GM19397 (cell line): ENCODE measurements at regions not wholly inside any gene's neighbourhood (a gene's known extent, or its start where the extent isn't known, plus 50 kb on each side); places are given as distances from the start of the nearest gene placed in this dataset.
"Not testable (repeated sequence)": the region's sequence is repeated elsewhere in the genome, so short reads cannot be mapped to it uniquely, and the experiment has no call there.

ENCODE experiments used
- ATAC-seq: cut with Tn5 transposase; IDR thresholded peaks from one replicate; pipeline ENCODE4 v1.9.1; 2021; ENCODE audit warnings: mild to moderate bottlenecking, moderate library complexity; ENCODE audit not compliant: unreplicated experiment

DNA sequence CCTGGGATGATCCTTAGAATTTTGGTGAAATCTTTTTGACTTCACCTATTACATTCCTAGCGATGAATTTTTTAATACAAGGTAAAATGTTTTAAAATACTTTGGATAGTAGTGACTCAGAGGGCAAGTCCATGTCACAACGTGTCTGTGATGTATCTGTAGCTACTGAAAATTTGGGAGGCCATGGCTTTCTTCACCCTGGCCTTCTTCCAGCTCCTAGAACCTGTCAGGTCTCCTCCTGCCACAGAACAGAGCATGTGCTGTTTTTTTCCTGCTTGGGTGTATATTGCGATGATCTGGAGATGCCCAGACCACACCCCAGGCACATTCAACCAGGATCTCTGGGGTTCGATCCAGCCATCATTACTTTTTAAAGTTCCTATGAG is 194.4 kb downstream of the BTBD3 start:
- ATAC-seq = no peak

DNA sequence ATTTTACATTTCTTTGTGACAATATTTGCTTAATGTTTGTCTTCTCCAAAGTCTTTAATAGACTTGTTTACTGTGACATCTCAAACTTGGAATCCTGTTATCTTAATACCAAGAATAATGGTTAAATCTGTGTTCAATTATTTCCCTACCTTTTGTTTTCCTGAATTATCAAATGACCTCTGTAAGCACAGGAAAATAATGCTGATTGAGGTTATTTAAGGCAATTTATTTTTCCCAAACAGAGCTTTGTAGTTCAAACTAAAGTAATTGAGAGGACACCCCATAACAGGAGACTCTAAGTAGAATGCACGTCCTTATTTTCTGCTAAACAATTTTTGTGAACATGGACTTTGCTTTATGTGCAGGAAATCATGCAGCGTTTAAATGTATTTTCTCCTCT is 195.0 kb downstream of the BTBD3 start:
- no peak for ATAC-seq

DNA sequence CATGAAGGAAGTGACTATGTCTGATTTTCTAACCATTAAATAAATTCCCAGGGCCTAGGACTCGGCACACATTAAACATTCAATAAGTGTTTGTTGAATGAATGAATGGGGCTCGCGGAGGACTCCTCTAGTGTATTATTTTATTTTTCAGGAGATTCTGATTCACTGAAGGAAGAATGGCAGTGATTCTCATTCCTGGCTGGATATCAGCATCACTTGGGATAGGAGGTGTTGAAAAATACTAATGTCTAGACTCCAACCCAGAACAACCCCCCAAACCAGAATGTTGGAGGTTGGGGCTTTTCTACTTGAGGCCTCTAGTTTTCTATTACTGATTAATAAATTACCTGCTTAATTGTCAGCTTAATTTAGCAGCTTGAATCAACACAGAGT is 195.4 kb downstream of the BTBD3 start:
- no peak for ATAC-seq

DNA sequence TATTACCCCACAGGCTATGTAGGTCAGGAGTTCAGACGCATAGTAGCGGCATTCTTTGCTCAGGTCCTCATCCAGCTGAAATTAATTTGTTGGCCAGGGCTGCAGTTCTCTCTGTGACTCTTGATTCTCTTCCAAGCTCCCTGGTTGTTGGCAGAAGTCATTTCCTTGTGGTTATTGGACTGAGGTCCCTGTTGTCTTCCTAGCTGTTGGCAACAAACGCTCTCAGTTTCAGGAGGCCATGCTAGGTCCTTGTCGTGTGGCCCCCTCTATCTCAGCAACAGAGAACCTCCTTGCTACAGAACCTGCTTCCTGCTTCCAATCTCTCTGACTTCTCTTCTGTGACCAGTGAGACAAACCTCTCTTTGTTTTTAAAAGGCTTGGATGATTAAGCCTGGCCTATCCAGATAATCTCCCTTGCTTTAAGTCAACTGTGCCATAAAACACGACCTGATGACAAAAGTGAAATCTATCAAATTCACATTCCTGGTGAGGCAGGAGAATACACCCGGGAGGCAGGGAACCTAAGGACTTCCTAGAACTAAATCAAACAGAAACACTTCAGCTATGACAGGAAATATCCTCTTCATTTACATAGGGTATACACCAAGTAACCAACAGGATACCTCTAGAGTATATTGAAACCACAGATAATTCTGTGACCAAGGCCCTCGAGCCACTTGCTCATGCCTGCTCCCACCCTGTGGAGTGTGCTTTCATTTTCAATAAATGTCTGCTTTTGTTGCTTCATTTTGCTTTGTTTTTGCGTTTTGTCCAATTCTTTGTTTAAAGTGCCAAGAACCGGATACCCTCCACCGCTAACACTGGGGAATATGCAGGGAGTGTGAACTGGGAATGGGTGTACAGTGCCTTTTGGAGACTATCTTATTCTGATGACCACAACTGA is 196.0 kb downstream of the BTBD3 start:
- ATAC-seq = no peak

DNA sequence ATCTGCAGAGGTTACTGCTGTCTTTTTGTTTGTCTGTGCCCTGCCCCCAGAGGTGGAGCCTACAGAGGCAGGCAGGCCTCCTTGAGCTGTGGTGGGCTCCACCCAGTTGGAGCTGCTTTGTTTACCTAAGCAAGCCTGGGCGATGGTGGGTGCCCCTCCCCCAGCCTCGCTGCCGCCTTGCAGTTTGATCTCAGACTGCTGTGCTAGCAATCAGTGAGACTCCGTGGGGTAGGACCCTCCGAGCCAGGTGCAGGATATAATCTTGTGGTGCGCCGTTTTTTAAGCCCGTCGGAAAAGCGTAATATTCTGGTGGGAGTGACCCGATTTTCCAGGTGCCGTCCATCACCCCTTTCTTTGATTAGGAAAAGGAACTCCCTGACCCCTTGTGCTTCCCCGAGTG is 211.4 kb downstream of the BTBD3 start:
- ATAC-seq = not testable (repeated sequence)

DNA sequence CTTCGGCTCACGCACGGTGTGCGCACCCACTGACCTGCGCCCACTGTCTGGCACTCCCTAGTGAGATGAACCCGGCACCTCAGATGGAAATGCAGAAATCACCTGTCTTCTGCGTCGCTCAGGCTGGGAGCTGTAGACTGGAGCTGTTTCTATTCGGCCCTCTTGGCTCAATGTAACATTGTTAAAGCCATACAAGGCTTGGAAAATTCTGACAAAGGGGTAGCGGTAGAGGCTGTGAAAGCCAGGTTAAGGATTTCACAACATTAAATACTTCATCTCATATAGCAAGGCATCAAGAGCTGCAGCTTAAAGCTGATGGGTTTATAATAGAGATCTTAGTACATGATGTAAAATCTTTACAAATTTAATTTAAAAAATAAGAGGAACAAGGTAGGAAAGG is 211.8 kb downstream of the BTBD3 start:
- not testable (repeated sequence) for ATAC-seq

DNA sequence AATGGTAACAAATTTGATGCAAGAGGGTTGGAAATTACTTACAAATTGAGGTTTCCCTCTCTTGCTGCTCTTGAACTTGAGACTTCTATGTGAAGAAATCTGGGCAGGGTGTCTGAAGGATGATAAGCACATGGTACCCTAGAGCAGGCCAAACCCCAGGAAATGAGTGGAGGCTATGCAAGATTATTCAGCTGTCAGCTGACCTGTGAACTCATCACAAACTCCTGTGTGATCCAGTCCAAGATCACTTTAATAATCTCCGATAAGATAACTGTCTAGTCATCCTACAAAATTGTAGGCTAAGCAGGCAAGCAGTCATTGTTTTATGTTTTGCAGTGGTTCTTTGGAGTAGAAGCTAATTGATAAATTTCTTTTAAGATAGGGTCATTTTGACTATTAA is 213.1 kb downstream of the BTBD3 start:
- ATAC-seq = no peak

DNA sequence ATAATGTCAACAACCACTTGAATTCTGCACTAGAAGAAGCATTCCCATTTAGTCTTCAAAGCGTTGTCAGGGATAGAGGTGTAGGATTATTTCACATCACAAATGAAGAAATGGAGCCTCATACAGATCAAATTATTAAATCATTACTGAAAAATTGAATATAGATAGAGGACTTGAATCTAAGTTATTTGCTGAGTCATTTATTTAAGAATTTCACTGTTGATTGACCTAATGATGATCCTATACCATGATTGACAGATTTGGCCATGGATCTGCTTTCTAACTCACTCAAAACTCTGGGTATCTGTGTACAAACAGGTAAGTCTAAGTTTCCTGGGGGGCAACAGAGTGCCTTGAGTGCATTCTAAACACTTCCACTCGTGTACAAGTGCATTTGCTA is 215.9 kb downstream of the BTBD3 start:
- no peak for ATAC-seq

DNA sequence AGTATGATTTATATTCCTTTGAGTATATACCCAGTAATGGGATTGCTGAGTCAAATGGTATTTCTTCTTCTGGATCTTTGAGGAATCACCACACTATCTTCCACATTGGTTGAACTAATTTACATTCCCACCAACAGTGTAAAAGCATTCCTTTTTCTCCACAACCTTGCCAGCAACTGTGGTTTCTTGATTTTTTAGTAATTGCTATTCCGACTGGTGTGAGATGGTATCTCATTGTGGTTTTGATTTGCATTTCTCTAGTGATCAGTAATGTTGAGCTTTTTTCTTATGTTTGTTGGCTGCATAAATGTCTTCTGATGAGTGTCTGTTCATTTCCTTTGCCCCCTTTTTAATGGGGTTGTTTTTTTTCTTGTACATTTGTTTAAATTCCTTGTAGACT is 228.3 kb downstream of the BTBD3 start:
- not testable (repeated sequence) for ATAC-seq

DNA sequence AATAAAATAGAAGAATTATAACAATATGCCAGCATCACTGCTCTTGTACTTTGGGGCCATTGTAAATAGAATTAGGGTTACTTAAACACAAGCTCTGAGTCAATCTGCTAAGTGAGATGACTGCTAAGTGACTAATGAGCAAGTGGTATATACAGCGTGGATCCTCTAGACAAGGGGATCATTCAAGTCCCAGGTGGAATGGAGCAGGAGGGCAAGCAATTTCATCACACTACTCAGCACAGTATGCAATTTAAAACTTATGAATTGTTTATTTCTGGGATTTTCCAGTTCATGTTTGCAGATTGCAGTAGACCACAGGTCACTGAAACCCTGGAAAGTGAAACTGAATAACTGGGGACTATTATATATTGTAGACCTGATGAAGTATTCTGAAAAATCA is 235.3 kb downstream of the BTBD3 start:
- no peak for ATAC-seq

DNA sequence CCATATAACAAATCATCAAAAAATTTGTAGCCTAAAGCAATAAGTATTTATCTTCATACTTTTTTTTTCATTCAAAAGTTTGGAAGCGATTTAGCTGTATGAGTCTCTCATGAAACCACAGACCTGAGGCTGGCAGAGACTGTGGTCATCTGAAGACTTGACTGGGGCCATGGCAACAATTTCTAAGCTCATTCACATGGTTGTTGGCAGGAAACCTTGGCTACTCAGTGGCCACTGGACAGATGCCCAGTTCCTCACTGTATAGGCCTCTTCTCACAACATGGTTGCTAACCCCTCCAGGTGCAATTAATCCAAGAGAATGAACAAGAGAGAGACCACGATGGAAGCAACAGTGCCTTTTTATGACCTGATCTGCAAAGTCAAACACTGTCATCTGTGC is 235.9 kb downstream of the BTBD3 start:
- ATAC-seq = no peak

DNA sequence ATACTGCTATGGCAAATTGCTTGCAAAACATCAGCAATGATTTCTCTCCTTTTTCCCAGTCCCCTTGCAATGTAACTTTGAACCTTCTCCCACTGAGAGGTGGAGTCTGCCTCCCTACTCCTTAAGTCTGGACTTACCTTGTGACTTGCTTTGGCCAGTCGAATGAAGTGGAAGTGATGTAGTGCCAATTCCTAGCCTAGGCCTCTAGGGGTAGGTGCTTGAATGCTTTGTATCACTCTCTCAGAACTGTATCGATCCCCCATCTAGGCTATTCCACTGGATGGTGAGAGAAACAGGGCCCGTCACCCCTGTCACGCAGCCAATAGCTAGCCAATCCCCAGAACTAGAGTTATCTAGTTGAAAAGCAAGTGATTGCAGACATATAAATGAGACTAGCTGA is 238.6 kb downstream of the BTBD3 start:
- ATAC-seq = no peak

DNA sequence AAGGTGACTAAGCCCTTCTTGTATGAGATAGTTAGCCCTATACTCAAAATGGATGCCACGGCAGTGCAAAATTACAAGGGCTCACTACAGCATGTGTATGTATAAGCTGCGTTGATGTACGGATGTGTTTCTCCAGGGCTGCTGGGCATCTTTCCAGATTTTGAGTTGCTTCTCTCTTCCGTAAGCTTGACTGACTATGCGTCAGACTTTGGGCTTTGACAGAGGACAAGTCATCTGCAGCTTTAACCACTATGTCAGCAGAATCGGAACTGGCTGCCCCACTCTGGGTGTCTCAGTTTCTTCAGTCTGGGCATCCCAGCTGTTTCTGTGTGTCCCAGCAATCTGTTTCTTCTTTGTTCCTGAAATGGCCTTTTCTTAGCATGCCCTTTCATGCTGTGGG is 241.6 kb downstream of the BTBD3 start:
- ATAC-seq = no peak

DNA sequence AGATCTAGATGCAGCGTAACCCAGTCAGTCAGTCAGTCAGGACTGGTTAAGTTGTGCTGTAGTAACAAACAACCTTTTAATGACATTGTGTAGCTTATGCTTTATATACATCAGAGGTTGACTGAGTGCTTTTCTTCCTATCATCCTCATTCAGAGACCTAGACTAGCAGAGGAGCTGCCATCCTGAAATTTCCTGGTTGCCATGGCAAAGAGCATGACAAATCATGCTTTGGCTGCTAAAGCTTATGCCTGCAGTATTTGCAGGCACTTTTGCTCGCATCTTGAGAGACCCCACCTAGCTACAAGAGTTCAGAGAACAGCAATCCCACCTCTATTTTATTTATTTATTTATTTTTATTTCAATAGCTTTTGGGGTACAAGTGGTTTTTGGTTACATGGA is 244.0 kb downstream of the BTBD3 start:
- no peak for ATAC-seq

DNA sequence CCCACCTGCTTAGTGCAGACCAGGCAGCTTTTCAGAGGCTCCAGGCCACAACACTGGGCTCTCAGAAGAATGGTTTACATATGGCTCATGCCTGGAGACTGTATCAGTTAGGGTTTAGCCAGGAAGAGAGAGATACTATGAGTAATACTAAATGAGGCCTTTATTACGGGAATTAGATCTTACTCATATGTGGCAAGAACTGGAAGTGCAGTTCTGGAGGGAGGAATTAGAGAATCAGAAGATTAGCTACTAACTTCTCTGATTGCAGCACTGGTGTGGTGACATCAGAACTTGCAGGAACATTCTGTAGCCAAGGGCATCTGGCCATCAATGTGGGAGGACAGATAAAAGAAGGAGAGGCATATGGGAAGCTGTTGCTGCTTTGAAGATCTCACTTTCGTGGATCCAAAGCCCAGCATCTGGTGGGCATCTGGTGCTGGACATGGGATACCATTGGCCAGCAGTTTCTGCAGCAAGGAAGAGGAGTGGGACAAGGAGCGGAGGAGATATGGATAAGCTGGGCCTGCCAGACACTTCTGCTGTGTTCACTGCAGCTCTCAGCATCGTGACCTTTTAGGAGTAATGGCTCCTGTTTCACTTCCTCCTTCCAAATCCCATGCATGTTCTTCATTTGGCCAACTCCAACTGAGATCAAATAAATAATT is 248.5 kb downstream of the BTBD3 start:
- no peak for ATAC-seq

DNA sequence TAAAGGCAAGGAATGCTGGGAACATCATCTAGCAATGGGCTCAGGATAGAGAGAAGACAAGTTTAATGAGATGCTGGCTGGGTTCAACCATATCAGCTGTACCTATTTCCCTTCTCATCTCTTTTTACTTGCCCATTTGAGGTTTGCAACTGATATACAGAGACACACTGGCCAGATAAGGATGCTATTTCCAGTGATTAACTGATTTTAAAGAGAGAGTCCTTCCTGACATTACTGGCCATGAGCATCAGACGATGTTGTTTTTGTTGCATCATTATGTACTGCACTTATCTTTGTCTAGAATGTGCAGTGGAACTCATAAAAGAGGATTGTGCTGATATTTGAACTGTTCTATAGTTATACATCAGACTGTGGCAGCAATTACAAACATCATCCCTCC is 252.7 kb downstream of the BTBD3 start:
- no peak for ATAC-seq

DNA sequence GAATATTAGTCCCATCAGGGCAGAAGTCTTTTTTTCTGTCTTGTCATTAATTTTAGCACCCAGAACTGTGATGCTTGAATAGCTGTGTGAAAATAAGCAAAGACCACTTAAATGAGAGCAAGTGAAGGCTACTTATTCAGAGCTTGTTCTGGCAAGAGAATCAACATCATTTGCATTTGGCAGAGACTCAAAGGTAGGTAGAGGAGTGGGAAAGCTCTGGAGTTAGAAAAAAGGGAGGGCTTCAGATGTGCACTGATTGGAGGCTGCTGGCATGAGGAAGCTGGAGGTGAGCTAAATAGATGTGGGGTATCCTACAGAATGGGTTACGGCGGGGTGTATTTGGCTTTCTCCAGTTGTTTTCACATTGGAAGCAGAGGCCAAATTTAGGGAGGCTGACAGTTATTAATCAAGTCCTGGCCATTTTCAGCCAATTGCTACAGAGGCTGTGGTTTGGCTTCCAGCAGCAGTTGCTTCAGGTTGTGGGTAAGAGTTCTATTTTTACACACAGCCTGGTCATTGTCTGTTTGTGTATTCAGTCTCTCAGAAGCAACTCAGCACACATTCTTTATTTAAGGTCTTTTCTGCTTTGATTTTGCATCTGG is 254.3 kb downstream of the BTBD3 start:
- no peak for ATAC-seq

DNA sequence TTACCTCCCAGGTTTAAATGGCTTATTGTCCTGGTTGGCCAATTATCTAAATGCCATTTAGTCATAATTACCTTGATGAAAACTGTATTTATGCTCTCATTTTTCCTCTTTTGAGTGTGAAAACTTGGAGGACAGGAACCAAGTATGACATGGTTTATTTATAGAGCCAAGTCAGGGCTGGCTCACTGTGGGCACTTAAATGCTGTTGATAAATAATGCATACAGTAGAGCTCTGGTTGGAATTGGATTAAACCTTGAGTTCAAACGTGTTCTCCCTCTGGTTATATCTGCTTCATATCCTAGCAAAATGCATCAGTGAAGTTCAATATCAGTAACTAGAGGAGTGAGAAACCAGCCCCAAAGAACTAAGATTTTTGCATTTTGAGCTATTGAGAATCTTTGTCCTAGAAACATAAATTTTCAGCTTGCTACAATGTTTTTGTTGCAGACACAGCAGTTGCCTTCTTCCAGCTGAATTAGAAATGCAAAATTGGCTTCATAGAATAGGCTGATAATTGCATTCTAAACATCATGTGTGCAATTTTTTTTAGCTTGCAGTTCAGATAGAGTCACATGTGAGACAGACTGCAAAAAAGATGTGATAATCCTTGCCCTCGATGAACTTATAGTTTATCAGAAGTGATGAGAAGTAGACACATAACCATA is 255.8 kb downstream of the BTBD3 start:
- ATAC-seq = no peak

DNA sequence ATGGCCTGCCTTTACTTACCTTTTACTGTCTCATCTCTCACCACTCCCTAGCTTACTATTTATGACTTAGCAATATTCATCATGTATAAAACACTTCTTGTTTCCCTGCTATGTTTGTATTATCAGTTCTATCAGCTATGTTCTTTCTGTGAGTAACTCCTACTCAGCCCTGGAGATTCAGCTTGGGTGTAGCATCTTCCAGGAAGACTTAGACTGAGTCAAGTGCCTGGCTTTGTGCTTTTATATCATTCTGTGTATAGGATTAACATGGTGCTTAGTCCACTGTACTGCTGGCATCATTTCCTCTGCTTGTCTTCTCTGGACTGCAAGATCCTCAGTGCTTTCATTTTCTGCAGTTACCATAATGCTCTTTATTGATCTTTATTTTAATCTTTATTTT is 257.8 kb downstream of the BTBD3 start:
- ATAC-seq = no peak

DNA sequence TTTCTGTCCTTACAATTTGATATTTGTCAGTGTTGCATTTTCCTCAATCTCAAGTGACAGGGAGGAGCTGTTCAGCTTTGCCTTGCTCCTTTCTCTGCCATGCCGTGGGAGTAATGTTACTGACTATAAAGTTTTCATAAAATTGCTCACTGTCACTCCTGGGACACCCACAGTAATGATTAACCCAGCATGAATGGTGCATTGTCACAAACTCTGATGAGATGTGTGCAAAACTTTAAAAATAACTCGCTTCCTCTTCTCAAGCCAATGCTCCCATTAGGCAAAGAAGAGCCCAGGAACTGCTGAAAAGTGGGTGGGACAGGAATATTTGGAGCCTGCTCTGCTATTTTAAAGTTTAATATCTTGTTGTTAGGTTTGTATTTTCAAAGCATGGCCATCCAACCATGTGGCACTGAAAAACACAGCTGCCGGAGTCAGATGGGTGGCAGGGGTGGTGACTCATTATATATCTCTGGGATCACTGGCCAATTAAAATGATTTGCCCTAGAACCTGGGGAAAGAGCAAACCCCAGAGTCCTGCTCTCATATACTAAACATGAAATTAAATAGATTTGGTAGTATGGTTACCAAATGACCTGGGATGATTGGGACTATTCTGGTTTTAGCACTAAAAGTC is 260.1 kb downstream of the BTBD3 start:
- no peak for ATAC-seq

DNA sequence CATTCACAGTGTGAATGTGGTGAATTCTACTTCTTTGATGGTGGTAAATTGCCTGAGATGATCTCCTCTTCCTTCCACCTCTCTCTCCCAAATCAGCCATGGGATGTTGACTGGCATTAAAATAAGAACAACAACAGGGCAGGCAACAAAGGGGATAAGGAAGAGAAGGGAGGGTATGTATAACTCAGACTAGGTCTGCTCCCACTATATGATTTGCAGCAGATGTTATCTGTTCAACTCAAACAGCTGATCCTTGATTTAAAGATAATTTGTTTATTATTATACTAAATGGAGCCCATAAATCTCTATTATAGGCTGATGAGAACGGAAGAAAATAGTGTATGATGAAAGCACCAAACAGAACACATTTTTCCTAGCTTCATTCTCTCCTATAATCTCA is 262.0 kb downstream of the BTBD3 start:
- no peak for ATAC-seq
